Fibroblast of lung (primary cell): ENCODE measurements at regions not wholly inside any gene's neighbourhood (a gene's known extent, or its start where the extent isn't known, plus 50 kb on each side); places are given as distances from the start of the nearest gene placed in this dataset.

Experiments used
- DNase-seq, 2 donors: peaks; one replicate each; pipeline versions ENCODE4 v3.0.0 to v3.0.0-alpha.2; 2010; ENCODE audit warnings: low read depth in 2 of 2
- H2AFZ ChIP-seq: 2 replicates; pipeline ENCODE4 v1.5.1; 2012; ENCODE audit warnings: low read length, control low read depth, inconsistent platforms
- H3K27ac ChIP-seq: 2 replicates; pipeline ENCODE4 v1.5.1; 2011; ENCODE audit warnings: low read length, control low read depth; ENCODE audit not compliant: insufficient read depth
- H3K27me3 ChIP-seq: 2 replicates; pipeline ENCODE4 v1.5.1; 2011; ENCODE audit warnings: mild to moderate bottlenecking, low read length; ENCODE audit not compliant: control insufficient read depth, insufficient read depth
- H3K36me3 ChIP-seq: 2 replicates; pipeline ENCODE4 v1.5.1; 2011; ENCODE audit warnings: low read length; ENCODE audit not compliant: control insufficient read depth, insufficient read depth
- H3K4me1 ChIP-seq: 2 replicates; pipeline ENCODE4 v1.5.1; 2011; ENCODE audit warnings: low read length; ENCODE audit not compliant: control insufficient read depth, insufficient read depth; ENCODE audit errors: extremely low read depth
- H3K4me2 ChIP-seq: 2 replicates; pipeline ENCODE4 v1.5.1; 2011; ENCODE audit warnings: low read length, control low read depth; ENCODE audit not compliant: insufficient read depth; ENCODE audit errors: extremely low read depth
- H3K4me3 ChIP-seq, 4 experiments: fragments of 200-600 bp in 1 of 4; sonication (generic) in 1 of 4; replicated peaks in 1 of 4; 2 replicates each; pipeline ENCODE4 v1.5.1; 2011 to 2016; ENCODE audit warnings: low read length in 4 of 4, low read depth in 3 of 4, mild to moderate bottlenecking in 3 of 4, control low read depth in 2 of 4, inconsistent platforms in 1 of 4, mixed read lengths in 1 of 4; ENCODE audit not compliant: insufficient read depth in 1 of 4; ENCODE audit errors: control extremely low read depth in 1 of 4
- H3K79me2 ChIP-seq: 2 replicates; pipeline ENCODE4 v1.5.1; 2012; ENCODE audit warnings: mild to moderate bottlenecking, low read length, inconsistent platforms; ENCODE audit not compliant: control insufficient read depth, insufficient read depth
- H3K9ac ChIP-seq: 2 replicates; pipeline ENCODE4 v1.5.1; 2011; ENCODE audit warnings: mild to moderate bottlenecking, low read length, control low read depth; ENCODE audit not compliant: insufficient read depth
- H3K9me3 ChIP-seq: 2 replicates; pipeline ENCODE4 v1.5.1; 2012; ENCODE audit warnings: low read depth, low read length; ENCODE audit not compliant: control insufficient read depth, insufficient read depth
- H4K20me1 ChIP-seq: 2 replicates; pipeline ENCODE4 v1.5.1; 2011; ENCODE audit warnings: low read length; ENCODE audit not compliant: control insufficient read depth, insufficient read depth; ENCODE audit errors: extremely low read depth
- CTCF ChIP-seq, 2 donors: IDR thresholded peaks in 1 of 2; conservative IDR thresholded peaks in 1 of 2; 1 replicate in 1 of 2; 2 replicates in 1 of 2; pipeline ENCODE4 v1.5.1; 2011 to 2012; ENCODE audit warnings: low read length in 2 of 2, control low read depth in 1 of 2, inconsistent platforms in 1 of 2, low read depth in 1 of 2, mild to moderate bottlenecking in 1 of 2
- EZH2 ChIP-seq: IDR thresholded peaks from 2 replicates; pipeline ENCODE4 v1.5.1; 2012; ENCODE audit warnings: low read length, control low read depth, mild to moderate bottlenecking; ENCODE audit errors: missing control alignments

- Histone ChIP-seq H3K4me2 (no peak overlapping the region), H3K27ac (no peak overlapping the region), H3K4me1 (no peaks in the 10 kb centered on the region), H3K79me2 (no peaks in the 10 kb centered on the region), H3K4me3 (no peak overlapping the region), H3K27me3 (no peaks in the 10 kb centered on the region), H4K20me1 (no peaks in the 10 kb centered on the region), H3K9ac (no peak overlapping the region), H3K9me3 (no peaks in the 10 kb centered on the region), H2AFZ (no peak overlapping the region), H3K36me3 (no peaks in the 10 kb centered on the region)
- TF ChIP-seq EZH2 (no peak), CTCF (conservative IDR thresholded peaks at IDR 0.05 in 1 of 2, IDR thresholded peaks at IDR 0.05 in 1 of 2; ENCODE audit: low read depth in 1 of 2, low read length in 2 of 2) (no peak)
- DNase-seq, result no peak
Observed at GRCh38 chr9:73980754-73981153, 516.4 kb upstream of the RORB start.

- DNase-seq, result no peak
- no peak overlapping the region for H3K27ac ChIP-seq
- no peaks in the 10 kb centered on the region for H3K36me3 ChIP-seq
- TF ChIP-seq EZH2 (no peak), CTCF (conservative IDR thresholded peaks at IDR 0.05 in 1 of 2, IDR thresholded peaks at IDR 0.05 in 1 of 2; ENCODE audit: low read depth in 1 of 2, low read length in 2 of 2) (no peak)
- no peaks in the 10 kb centered on the region for H4K20me1 ChIP-seq
- H3K4me3 ChIP-seq, result no peak overlapping the region
- H3K9ac ChIP-seq, result no peak overlapping the region
- H3K4me1 ChIP-seq, result no peaks in the 10 kb centered on the region
- no peaks in the 10 kb centered on the region for H3K79me2 ChIP-seq
- H3K9me3 ChIP-seq, result no peaks in the 10 kb centered on the region
- no peak overlapping the region for H3K4me2 ChIP-seq
- H2AFZ ChIP-seq, result no peak overlapping the region
- no peaks in the 10 kb centered on the region for H3K27me3 ChIP-seq
Observed at GRCh38 chr9:73981405-73981804, 515.7 kb upstream of the RORB start.

- Histone ChIP-seq H4K20me1 (no peaks in the 10 kb centered on the region), H3K4me1 (no peaks in the 10 kb centered on the region), H3K9ac (no peak overlapping the region), H3K79me2 (no peaks in the 10 kb centered on the region), H3K4me3 (no peak overlapping the region), H3K9me3 (no peaks in the 10 kb centered on the region), H2AFZ (no peak overlapping the region), H3K27me3 (no peaks in the 10 kb centered on the region), H3K4me2 (no peak overlapping the region), H3K27ac (no peak overlapping the region), H3K36me3 (no peaks in the 10 kb centered on the region)
- DNase-seq, result no peak
- no peak for TF ChIP-seq EZH2
- no peak for TF ChIP-seq CTCF (conservative IDR thresholded peaks at IDR 0.05 in 1 of 2, IDR thresholded peaks at IDR 0.05 in 1 of 2; ENCODE audit: low read depth in 1 of 2, low read length in 2 of 2)
Observed at GRCh38 chr9:73995836-73996235, 501.3 kb upstream of the RORB start.
